H9 (cell line): ENCODE measurements at regions not wholly inside any gene's neighbourhood (a gene's known extent, or its start where the extent isn't known, plus 50 kb on each side); places are given as distances from the start of the nearest gene placed in this dataset.

ENCODE experiments used
- DNase-seq: peaks from one replicate; pipeline ENCODE4 v3.0.0-alpha.2; 2017
- H2AFZ ChIP-seq: one replicate; pipeline ENCODE4 v1.6.1; 2013; ENCODE audit warnings: mild to moderate bottlenecking, low read length, control low read depth, moderate library complexity
- H2AK5ac ChIP-seq: 2 replicates; pipeline ENCODE4 v1.6.1; 2013; ENCODE audit warnings: low read length, control low read depth, mixed read lengths; ENCODE audit not compliant: insufficient read length
- H2BK120ac ChIP-seq: one replicate; pipeline ENCODE4 v1.6.1; 2013; ENCODE audit warnings: low read depth, mild to moderate bottlenecking, low read length, control low read depth, inconsistent platforms; ENCODE audit not compliant: poor library complexity, severe bottlenecking
- H2BK12ac ChIP-seq: 2 replicates; pipeline ENCODE4 v1.6.1; 2013; ENCODE audit warnings: low read length, control low read depth, mixed read lengths, low read depth; ENCODE audit not compliant: insufficient read length
- H2BK15ac ChIP-seq: 2 replicates; pipeline ENCODE4 v1.6.1; 2013; ENCODE audit warnings: low read depth, low read length, control low read depth
- H2BK20ac ChIP-seq: one replicate; pipeline ENCODE4 v1.6.1; 2013; ENCODE audit warnings: low read depth, mild to moderate bottlenecking, low read length, control low read depth, inconsistent platforms; ENCODE audit not compliant: poor library complexity, severe bottlenecking
- H2BK5ac ChIP-seq: 2 replicates; pipeline ENCODE4 v1.6.1; 2013; ENCODE audit warnings: low read length, control low read depth, mixed read lengths; ENCODE audit not compliant: insufficient read length
- H3K14ac ChIP-seq: 2 replicates; pipeline ENCODE4 v1.6.1; 2013; ENCODE audit warnings: low read length, control low read depth; ENCODE audit not compliant: insufficient read depth
- H3K18ac ChIP-seq: 2 replicates; pipeline ENCODE4 v1.6.1; 2013; ENCODE audit warnings: low read depth, mild to moderate bottlenecking, mixed read lengths, low read length, control low read depth; ENCODE audit not compliant: insufficient read length
- H3K23ac ChIP-seq: 2 replicates; pipeline ENCODE4 v1.6.1; 2013; ENCODE audit warnings: low read length, control low read depth, mixed read lengths, low read depth; ENCODE audit not compliant: insufficient read length
- H3K23me2 ChIP-seq: 2 replicates; pipeline ENCODE4 v1.6.1; 2013; ENCODE audit warnings: low read depth, mild to moderate bottlenecking, mixed read lengths, low read length, control low read depth; ENCODE audit not compliant: insufficient read length, poor library complexity, severe bottlenecking
- H3K27ac ChIP-seq: 2 replicates; pipeline ENCODE4 v1.5.1; 2013; ENCODE audit warnings: low read length, control low read depth, mixed read lengths, low read depth; ENCODE audit not compliant: insufficient read length
- H3K27me3 ChIP-seq: 2 replicates; pipeline ENCODE4 v1.6.1; 2013; ENCODE audit warnings: low read length, control low read depth, inconsistent platforms; ENCODE audit not compliant: insufficient read depth
- H3K4ac ChIP-seq: 2 replicates; pipeline ENCODE4 v1.6.1; 2013; ENCODE audit warnings: low read depth, mild to moderate bottlenecking, control low read depth, inconsistent platforms, low read length, moderate library complexity
- H3K4me1 ChIP-seq: 2 replicates; pipeline ENCODE4 v1.6.1; 2013; ENCODE audit warnings: low read length, control low read depth, inconsistent platforms; ENCODE audit not compliant: insufficient read depth
- H3K4me2 ChIP-seq: 2 replicates; pipeline ENCODE4 v1.6.1; 2013; ENCODE audit warnings: low read length, control low read depth, mixed read lengths; ENCODE audit not compliant: insufficient read length, insufficient read depth
- H3K56ac ChIP-seq: 2 replicates; pipeline ENCODE4 v1.6.1; 2013; ENCODE audit warnings: low read depth, mild to moderate bottlenecking, mixed read lengths, low read length, control low read depth; ENCODE audit not compliant: insufficient read length
- H3K79me1 ChIP-seq: 2 replicates; pipeline ENCODE4 v1.6.1; 2013; ENCODE audit warnings: low read depth, mild to moderate bottlenecking, moderate library complexity, low read length, control low read depth, inconsistent platforms; ENCODE audit not compliant: insufficient read depth, poor library complexity, severe bottlenecking
- H3K79me2 ChIP-seq: 2 replicates; pipeline ENCODE4 v1.6.1; 2013; ENCODE audit warnings: low read length, control low read depth, inconsistent platforms; ENCODE audit not compliant: insufficient read depth
- H3K9ac ChIP-seq: 2 replicates; pipeline ENCODE4 v1.6.1; 2013; ENCODE audit warnings: low read length, control low read depth, mixed read lengths; ENCODE audit not compliant: insufficient read length; ENCODE audit errors: extremely low read depth
- H3K9me3 ChIP-seq: one replicate; pipeline ENCODE4 v1.6.1; 2013; ENCODE audit warnings: low read depth, low read length, inconsistent platforms; ENCODE audit not compliant: control insufficient read depth
- H3T11ph ChIP-seq: one replicate; pipeline ENCODE4 v1.6.1; 2013; ENCODE audit warnings: mild to moderate bottlenecking, low read length, control low read depth, inconsistent platforms
- H4K20me1 ChIP-seq: one replicate; pipeline ENCODE4 v1.6.1; 2013; ENCODE audit not compliant: control insufficient read depth, insufficient read length, insufficient read depth
- H4K5ac ChIP-seq: 2 replicates; pipeline ENCODE4 v1.6.1; 2013; ENCODE audit warnings: low read depth, mild to moderate bottlenecking, mixed read lengths, low read length, control low read depth; ENCODE audit not compliant: insufficient read length
- H4K8ac ChIP-seq: replicated peaks from 2 replicates; pipeline ENCODE4 v1.6.1; 2013; ENCODE audit warnings: low read length, control low read depth, mixed read lengths, low read depth; ENCODE audit not compliant: insufficient read length
- H4K91ac ChIP-seq: 2 replicates; pipeline ENCODE4 v1.6.1; 2013; ENCODE audit warnings: low read depth, mild to moderate bottlenecking, moderate library complexity, mixed read lengths, low read length, control low read depth; ENCODE audit not compliant: insufficient read length
- H3K27ac Mint-ChIP-seq, 3 experiments: 2 replicates in 2 of 3; 3 replicates in 1 of 3; pipeline ENCODE4 v1.8.0; 2020 to 2021; ENCODE audit warnings: mixed read lengths in 3 of 3, mild to moderate bottlenecking in 1 of 3, moderate library complexity in 1 of 3
- H3K27me3 Mint-ChIP-seq: 2 replicates; pipeline ENCODE4 v1.8.0; 2021; ENCODE audit warnings: low read depth, mild to moderate bottlenecking, moderate library complexity, mixed read lengths
- H3K36me3 Mint-ChIP-seq, 3 experiments: 2 replicates in 2 of 3; 3 replicates in 1 of 3; pipeline ENCODE4 v1.8.0; 2020 to 2021; ENCODE audit warnings: low read depth in 3 of 3, mixed read lengths in 3 of 3; ENCODE audit not compliant: insufficient read depth in 1 of 3
- H3K4me1 Mint-ChIP-seq, 2 experiments: 2 replicates each; pipeline ENCODE4 v1.8.0; 2020; ENCODE audit warnings: mixed read lengths in 2 of 2
- H3K4me3 Mint-ChIP-seq, 2 experiments: 2 replicates in 1 of 2; 3 replicates in 1 of 2; pipeline ENCODE4 v1.8.0; 2020 to 2021; ENCODE audit warnings: mild to moderate bottlenecking in 2 of 2, mixed read lengths in 2 of 2, moderate library complexity in 1 of 2
- H3K9me3 Mint-ChIP-seq, 2 experiments: 2 replicates in 1 of 2; 3 replicates in 1 of 2; pipeline ENCODE4 v1.8.0; 2020; ENCODE audit warnings: mild to moderate bottlenecking in 2 of 2, mixed read lengths in 2 of 2, moderate library complexity in 1 of 2
- CTCF ChIP-seq: fragments of 200-600 bp; sonication (generic); conservative IDR thresholded peaks from 3 replicates; pipeline ENCODE4 v1.8.0; 2021; ENCODE audit warnings: antibody characterized with exemption, mild to moderate bottlenecking
- WGBS: extraction: QIAGEN DNeasy Blood & Tissue Kit; methylation state at CpG from one replicate; pipeline ENCODE4 v1.1.7; 2013; ENCODE audit warnings: missing lambda C conversion rate, low lambda C conversion rate, mixed read lengths; ENCODE audit not compliant: insufficient read length; ENCODE audit errors: extremely low coverage; 5-methylcytosine and 5-hydroxymethylcytosine counted together

DNA sequence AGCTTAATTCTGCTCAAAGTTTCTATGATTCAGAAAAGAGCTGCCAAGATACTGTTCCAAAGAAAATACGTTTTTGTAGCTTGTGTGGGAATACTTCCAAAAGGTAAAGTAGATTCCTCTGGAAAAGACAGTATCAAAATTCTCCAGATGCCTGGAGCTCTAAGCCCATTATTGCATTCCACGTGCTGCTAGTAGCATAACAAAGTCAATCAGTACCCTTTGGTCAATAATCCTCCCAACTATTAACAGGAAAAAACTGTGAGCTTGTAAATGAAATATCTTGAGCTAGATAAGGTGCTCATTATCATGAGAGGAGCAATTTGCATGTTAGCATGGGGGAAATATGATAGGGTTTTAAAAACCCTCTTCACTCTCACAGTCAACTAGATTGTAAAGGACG lies 229.5 kb upstream of the TYRP1 start:
- Histone ChIP-seq H3K27me3 (no peaks in the 10 kb centered on the region), H4K8ac (no peak overlapping the region), H3K9ac (no peak overlapping the region), H4K91ac (no peak overlapping the region), H2BK5ac (no peak overlapping the region), H3K14ac (no peak overlapping the region), H4K5ac (no peak overlapping the region), H3K9me3 (no peaks in the 10 kb centered on the region), H3K79me1 (no peaks in the 10 kb centered on the region), H3K23me2 (no peaks in the 10 kb centered on the region), H2BK120ac (no peak overlapping the region), H2AFZ (no peak overlapping the region), H3K23ac (no peak overlapping the region), H3K27ac (no peak overlapping the region), H3K4me2 (no peak overlapping the region), H3T11ph (no peak overlapping the region), H3K18ac (no peak overlapping the region), H3K4me1 (peaks cover 11% of the 10 kb centered on the region), H2BK15ac (no peak overlapping the region), H2BK20ac (no peak overlapping the region), H4K20me1 (no peaks in the 10 kb centered on the region), H3K4ac (no peak overlapping the region), H3K79me2 (no peaks in the 10 kb centered on the region), H2BK12ac (no peak overlapping the region), H2AK5ac (no peak overlapping the region), H3K56ac (no peak overlapping the region)
- Mint-ChIP-seq H3K9me3 (peaks cover 6 to 9% of the 10 kb centered on the region in 2 experiments; a peak in 4 of 5 replicates), H3K4me3 (no peak overlapping the region), H3K27me3 (no peaks in the 10 kb centered on the region), H3K27ac (peak overlapping the region in 1 of 3 experiments; percentile 60; a peak in 3 of 7 replicates), H3K36me3 (peaks cover 0 to 19% (median 0%) of the 10 kb centered on the region in 3 experiments; a peak in 3 of 7 replicates), H3K4me1 (peaks cover 35 to 50% of the 10 kb centered on the region in 2 experiments)
- WGBS, result no CpG with 5 or more reads among the region's 3 CpGs
- no peak for TF ChIP-seq CTCF
- DNase-seq, result no peak
